ENCODE measurements at regions not wholly inside any gene's neighbourhood (a gene's known extent, or its start where the extent isn't known, plus 50 kb on each side); places are given as distances from the start of the nearest gene placed in this dataset.

DNA sequence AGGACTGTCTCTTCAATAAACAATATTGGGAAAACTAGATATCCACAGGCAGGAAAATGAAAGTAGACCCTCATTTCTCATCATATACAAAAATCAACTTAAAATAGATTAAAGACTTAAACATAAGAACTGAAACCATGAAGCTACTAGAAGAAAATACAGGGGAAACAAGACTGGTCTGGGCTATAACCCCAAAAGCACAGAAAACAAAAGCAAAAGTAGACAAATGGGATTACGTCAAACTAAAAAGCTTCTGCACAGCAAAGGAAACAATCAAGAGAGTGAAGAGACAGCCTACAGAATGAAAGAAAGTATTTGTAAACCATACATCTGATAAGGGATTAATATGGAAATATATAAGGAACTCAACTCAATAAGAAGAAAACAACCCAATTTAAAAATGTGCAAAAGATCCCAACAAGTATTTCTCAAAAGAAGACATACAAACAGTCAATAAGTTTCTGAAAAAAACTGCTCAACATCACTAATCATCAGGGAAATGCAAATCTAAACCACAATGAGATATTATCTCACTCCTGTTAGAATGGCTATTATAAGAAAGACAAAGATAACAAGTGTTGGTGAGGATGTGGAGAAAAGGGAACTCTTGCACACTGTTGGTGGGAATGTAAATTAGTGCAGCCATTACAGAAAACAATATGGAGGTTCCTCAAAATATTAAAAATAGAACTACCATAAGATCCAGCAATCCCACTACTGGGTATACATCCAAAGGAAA is 325.3 kb upstream of the RASGEF1B start:
- TF ChIP-seq POLR2A (IDR thresholded peaks at IDR 0.05) = no peak
- TF ChIP-seq EP300 (IDR thresholded peaks at IDR 0.05; ENCODE audit: low read depth) = no peak

Data from transverse colon (tissue), 1 donor.